BJ (cell line): ENCODE measurements at regions not wholly inside any gene's neighbourhood (a gene's known extent, or its start where the extent isn't known, plus 50 kb on each side); places are given as distances from the start of the nearest gene placed in this dataset.

Experiments used
- CTCF ChIA-PET: fragments of 350-600 bp; formaldehyde crosslinking; extraction: SDS; loops from one replicate; lab custom pipeline; 2021; ENCODE audit warnings: antibody characterized with exemption, inconsistent platforms; lab: Yijun Ruan, JAX
- POLR2A ChIA-PET: fragments of 300-600 bp; sonication (Branson Sonifier 250); formaldehyde crosslinking; extraction: SDS; loops from one replicate; lab custom pipeline; 2021; ENCODE audit warnings: antibody characterized with exemption; lab: Charles Lee
- DNase-seq: peaks from one replicate; pipeline ENCODE4 v3.0.0-alpha.2; 2011; ENCODE audit warnings: low read depth
- H3K27me3 ChIP-seq: 2 replicates; pipeline ENCODE4 v1.6.0; 2011; ENCODE audit warnings: low read length; ENCODE audit not compliant: control insufficient read depth, insufficient read depth
- H3K36me3 ChIP-seq: 2 replicates; pipeline ENCODE4 v1.5.1; 2011; ENCODE audit warnings: low read length; ENCODE audit not compliant: control insufficient read depth, insufficient read depth
- H3K4me3 ChIP-seq: 2 replicates; pipeline ENCODE4 v1.5.1; 2011; ENCODE audit warnings: low read depth, mild to moderate bottlenecking, control low read depth, low read length
- TF ChIP-seq, protein P1 (sequence below): IDR thresholded peaks from 2 replicates; pipeline ENCODE4 v1.5.1; 2011; ENCODE audit warnings: low read depth, mild to moderate bottlenecking, control low read depth, inconsistent platforms, low read length, moderate library complexity; ENCODE audit not compliant: insufficient read depth

- Histone ChIP-seq H3K27me3 (no peaks in the 10 kb centered on the region), H3K36me3 (no peaks in the 10 kb centered on the region), H3K4me3 (no peak overlapping the region)
- TF ChIP-seq, protein P1, sequence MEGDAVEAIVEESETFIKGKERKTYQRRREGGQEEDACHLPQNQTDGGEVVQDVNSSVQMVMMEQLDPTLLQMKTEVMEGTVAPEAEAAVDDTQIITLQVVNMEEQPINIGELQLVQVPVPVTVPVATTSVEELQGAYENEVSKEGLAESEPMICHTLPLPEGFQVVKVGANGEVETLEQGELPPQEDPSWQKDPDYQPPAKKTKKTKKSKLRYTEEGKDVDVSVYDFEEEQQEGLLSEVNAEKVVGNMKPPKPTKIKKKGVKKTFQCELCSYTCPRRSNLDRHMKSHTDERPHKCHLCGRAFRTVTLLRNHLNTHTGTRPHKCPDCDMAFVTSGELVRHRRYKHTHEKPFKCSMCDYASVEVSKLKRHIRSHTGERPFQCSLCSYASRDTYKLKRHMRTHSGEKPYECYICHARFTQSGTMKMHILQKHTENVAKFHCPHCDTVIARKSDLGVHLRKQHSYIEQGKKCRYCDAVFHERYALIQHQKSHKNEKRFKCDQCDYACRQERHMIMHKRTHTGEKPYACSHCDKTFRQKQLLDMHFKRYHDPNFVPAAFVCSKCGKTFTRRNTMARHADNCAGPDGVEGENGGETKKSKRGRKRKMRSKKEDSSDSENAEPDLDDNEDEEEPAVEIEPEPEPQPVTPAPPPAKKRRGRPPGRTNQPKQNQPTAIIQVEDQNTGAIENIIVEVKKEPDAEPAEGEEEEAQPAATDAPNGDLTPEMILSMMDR, result no peak
- ChIA-PET POLR2A (no interaction called here), CTCF (no interaction called here)
- DNase-seq, result no peak
Measured at GRCh38 chr2:129729011-129729410, 250.5 kb upstream of the RAB6C start.

- H3K4me3 ChIP-seq, result no peak overlapping the region
- H3K36me3 ChIP-seq, result no peaks in the 10 kb centered on the region
- TF ChIP-seq, protein P1, result no peak
- ChIA-PET POLR2A (no interaction called here), CTCF (interaction anchor here (1.5 kb wide), 1 partner anchor 10 kb away, joined by 3 read pairs; no protein-coding TSS in a partner anchor)
- no peak for DNase-seq
- no peaks in the 10 kb centered on the region for H3K27me3 ChIP-seq
Measured at GRCh38 chr2:129729646-129730045, 249.8 kb upstream of the RAB6C start.

DNA sequence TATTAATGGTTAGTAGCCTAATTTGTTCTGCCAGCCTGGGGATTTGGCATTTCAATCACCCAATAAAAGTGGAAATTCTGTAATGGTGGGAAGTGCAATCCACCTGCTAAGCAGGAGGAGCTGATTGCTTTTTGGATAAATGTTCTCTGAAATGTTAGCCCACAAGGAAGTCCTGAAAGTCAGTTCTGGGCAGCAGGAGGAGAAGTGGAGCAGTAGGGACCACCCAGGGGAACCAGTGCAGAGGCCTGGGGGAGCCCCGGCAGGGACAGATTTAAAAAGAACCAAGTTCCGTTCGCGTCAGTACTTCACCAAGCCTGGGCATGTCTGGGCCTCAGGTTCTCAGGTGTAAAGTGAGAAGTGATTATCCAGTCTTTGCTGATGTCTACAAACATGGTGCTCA lies 248.5 kb upstream of the RAB6C start:
- H3K4me3 ChIP-seq, result no peak overlapping the region
- ChIA-PET POLR2A (no interaction called here), CTCF (interaction anchor here (1.5 kb wide), 1 partner anchor 9 kb away, joined by 3 read pairs; no protein-coding TSS in a partner anchor)
- no peaks in the 10 kb centered on the region for H3K27me3 ChIP-seq
- no peak for DNase-seq
- no peaks in the 10 kb centered on the region for H3K36me3 ChIP-seq
- TF ChIP-seq, protein P1, result no peak

DNA sequence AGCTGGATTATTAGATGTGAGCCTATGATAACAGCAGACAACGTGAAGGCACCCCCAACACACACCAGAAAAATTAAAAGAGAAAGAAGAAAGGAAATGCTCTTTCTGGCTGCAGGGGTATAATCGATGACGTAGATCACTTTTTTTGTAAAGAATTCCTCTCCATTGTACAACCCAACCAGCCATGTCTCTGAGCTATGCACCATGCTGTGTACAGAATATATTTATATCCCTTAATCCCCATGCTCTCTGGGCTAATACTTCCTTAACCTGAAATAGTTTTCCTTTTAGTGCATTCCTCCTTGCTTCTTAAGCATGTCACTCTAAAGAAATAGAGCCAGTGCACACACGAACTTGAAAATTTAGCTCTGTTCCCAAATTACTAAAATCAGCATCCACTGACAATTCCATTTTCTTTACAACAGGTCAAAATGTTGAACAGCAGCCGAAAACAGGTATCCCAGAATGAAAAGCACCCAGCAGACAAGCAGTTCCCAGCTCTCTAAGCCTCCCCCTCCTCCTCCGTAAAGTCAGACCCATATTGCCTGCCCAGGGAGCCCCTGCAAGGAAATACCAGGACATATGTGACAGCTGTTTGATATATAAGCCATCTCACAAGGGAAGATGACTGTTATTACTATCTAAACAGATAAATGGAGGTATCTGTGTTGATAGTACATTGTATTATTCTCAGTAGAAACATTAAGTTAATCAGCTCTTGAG lies 247.4 kb upstream of the RAB6C start:
- DNase-seq, result no peak
- ChIA-PET POLR2A (no interaction called here), CTCF (no interaction called here)
- TF ChIP-seq, protein P1, result no peak
- H3K4me3 ChIP-seq, result no peak overlapping the region
- no peaks in the 10 kb centered on the region for H3K27me3 ChIP-seq
- H3K36me3 ChIP-seq, result no peaks in the 10 kb centered on the region

DNA sequence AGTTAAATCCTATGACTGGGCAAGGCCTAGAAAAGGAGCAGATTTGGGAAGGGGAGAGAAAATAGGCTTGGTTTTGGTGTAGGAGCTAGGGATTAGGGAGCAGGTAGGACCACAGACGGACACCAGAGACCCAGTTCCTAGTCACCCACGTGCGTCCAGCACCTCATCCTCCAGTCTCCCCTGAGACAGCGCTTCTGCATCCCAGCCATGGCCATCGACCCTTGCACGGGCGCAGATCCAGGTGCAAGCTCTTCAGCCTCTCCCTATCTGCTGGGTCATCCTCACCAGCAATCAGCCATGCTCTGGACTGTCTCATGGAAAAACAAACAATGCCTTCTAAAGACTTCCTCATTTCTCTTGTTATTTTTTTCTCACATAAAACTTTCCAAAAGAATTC lies 246.8 kb upstream of the RAB6C start:
- H3K27me3 ChIP-seq, result no peaks in the 10 kb centered on the region
- TF ChIP-seq, protein P1, result no peak
- ChIA-PET CTCF (no interaction called here), POLR2A (no interaction called here)
- H3K4me3 ChIP-seq, result no peak overlapping the region
- no peak for DNase-seq
- no peaks in the 10 kb centered on the region for H3K36me3 ChIP-seq
